DND-41 (cell line): ENCODE measurements at regions not wholly inside any gene's neighbourhood (a gene's known extent, or its start where the extent isn't known, plus 50 kb on each side); places are given as distances from the start of the nearest gene placed in this dataset.

Experiments used
- EZH2 ChIP-seq: IDR thresholded peaks from 3 replicates; pipeline ENCODE4 v1.6.1; 2012; ENCODE audit warnings: borderline replicate concordance, low read depth, mild to moderate bottlenecking, moderate library complexity, low read length, inconsistent platforms; ENCODE audit not compliant: severe bottlenecking
- TF ChIP-seq, protein P1 (sequence below): IDR thresholded peaks from 2 replicates; pipeline ENCODE4 v1.5.1; 2012; ENCODE audit warnings: borderline replicate concordance, low read length, moderate library complexity, mild to moderate bottlenecking; ENCODE audit not compliant: poor library complexity, severe bottlenecking; ENCODE audit errors: extremely low read depth

DNA sequence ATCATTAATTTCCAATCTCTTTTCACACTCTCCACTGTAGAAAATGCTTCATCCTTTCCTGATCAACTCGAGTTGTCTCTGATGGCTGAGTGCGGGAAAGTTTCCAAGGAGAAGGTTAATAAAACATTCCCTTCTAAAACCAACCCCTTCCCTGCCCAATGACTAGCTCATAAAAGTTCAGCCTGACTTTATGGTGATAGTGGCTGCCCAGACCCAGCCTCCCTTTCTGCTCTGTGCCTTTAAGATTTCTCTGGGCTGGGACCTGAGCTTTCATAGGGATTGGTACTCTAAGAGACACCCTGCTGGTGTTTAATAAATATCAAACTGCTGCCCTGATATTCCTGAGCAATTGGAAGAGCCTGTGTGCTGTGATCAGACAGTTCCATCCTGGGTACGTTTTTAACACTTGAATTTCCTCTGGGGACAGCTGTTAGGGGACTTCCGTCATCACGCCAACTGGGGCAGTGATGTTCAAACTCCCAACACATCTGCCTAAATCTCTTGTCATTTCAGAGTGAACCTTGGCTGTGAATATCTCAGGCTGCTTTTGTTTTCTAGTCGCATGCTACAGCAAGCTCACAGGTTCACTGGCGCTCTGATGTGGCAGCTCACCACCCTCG lies 195.0 kb upstream of the KIRREL3 start:
- TF ChIP-seq, protein P1, sequence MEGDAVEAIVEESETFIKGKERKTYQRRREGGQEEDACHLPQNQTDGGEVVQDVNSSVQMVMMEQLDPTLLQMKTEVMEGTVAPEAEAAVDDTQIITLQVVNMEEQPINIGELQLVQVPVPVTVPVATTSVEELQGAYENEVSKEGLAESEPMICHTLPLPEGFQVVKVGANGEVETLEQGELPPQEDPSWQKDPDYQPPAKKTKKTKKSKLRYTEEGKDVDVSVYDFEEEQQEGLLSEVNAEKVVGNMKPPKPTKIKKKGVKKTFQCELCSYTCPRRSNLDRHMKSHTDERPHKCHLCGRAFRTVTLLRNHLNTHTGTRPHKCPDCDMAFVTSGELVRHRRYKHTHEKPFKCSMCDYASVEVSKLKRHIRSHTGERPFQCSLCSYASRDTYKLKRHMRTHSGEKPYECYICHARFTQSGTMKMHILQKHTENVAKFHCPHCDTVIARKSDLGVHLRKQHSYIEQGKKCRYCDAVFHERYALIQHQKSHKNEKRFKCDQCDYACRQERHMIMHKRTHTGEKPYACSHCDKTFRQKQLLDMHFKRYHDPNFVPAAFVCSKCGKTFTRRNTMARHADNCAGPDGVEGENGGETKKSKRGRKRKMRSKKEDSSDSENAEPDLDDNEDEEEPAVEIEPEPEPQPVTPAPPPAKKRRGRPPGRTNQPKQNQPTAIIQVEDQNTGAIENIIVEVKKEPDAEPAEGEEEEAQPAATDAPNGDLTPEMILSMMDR = no peak
- no peak for TF ChIP-seq EZH2
